Lower leg skin (tissue), 3 donors: ENCODE measurements at regions not wholly inside any gene's neighbourhood (a gene's known extent, or its start where the extent isn't known, plus 50 kb on each side); places are given as distances from the start of the nearest gene placed in this dataset.

Experiments used
- CTCF ChIP-seq, 3 donors: fragments of 450-650 bp; IDR thresholded peaks; one replicate each; pipeline ENCODE4 v1.5.1; 2016; ENCODE audit warnings: antibody characterized with exemption in 3 of 3, mild to moderate bottlenecking in 3 of 3, moderate library complexity in 2 of 3
- POLR2A ChIP-seq, 2 donors: fragments of 450-650 bp; IDR thresholded peaks; one replicate each; pipeline ENCODE4 v1.6.1; 2016 to 2017; ENCODE audit warnings: antibody characterized with exemption in 2 of 2, mild to moderate bottlenecking in 1 of 2, moderate library complexity in 1 of 2

DNA sequence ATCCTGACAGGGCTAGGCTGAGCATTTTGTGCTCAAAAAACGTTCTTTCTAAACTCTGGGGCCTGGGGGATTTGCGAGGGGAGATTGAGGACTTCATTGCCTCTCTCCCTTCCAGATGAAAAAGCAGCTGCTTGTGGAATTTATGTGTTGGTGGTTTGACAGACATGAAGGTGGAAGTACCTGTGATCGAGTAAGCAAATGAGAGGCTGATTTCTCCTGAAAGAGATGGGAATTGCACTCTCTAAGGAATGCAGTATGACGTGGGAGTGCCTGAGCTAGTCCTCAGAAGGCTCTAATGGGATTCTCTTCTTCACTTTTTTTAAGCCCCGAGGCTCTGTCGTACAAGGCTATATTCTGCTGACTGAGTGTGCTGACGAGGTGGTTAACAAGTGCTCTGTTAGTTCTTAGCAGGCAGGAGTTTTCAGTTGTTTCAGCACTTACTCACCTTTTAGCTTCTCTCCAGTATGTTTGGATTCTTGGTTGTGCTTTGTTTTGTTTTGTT is 426.8 kb upstream of the CNKSR2 start:
- TF ChIP-seq CTCF (IDR thresholded peaks at IDR 0.05), result no peak
- no peak for TF ChIP-seq POLR2A (IDR thresholded peaks at IDR 0.05)
